ENCODE measurements at regions not wholly inside any gene's neighbourhood (a gene's known extent, or its start where the extent isn't known, plus 50 kb on each side); places are given as distances from the start of the nearest gene placed in this dataset.
"Not testable (repeated sequence)": the region's sequence is repeated elsewhere in the genome, so short reads cannot be mapped to it uniquely, and the experiment has no call there.

DNA sequence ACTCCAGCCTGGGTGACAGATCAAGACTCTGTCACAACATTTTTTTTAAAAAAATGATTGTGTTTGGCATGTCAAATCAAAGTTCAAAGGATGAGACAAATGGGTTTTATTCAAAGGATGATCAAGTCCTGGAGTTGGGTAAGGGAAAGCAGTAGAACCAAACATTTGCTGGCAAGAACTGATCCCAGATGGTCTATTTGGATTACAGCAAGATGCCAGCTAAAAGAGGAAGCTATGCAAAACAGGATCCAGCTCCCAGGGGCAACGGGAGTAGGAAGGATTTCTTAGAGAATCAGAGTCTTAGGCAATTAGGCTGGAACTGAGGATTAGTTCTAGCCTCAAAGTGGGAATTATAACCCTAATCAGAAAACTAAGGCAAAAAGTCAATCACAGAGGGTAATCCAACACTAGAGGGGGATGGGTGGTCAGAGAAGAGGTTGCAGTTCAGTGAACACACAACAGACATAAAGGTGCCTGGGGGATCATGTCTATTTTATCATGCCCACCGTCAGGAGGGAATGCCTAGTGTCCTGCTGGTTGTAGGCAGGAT lies 133.0 kb upstream of the PLS3 start:
- H3K27me3 Mint-ChIP-seq (ENCODE audit: unreplicated experiment), result no peaks in the 10 kb centered on the region
- no peaks in the 10 kb centered on the region for H3K9me3 Mint-ChIP-seq (ENCODE audit: unreplicated experiment)
- H3K4me1 Mint-ChIP-seq (ENCODE audit: unreplicated experiment), result no peaks in the 10 kb centered on the region
- H3K27ac Mint-ChIP-seq (ENCODE audit: unreplicated experiment), result no peak overlapping the region
- TF ChIP-seq, protein P1, sequence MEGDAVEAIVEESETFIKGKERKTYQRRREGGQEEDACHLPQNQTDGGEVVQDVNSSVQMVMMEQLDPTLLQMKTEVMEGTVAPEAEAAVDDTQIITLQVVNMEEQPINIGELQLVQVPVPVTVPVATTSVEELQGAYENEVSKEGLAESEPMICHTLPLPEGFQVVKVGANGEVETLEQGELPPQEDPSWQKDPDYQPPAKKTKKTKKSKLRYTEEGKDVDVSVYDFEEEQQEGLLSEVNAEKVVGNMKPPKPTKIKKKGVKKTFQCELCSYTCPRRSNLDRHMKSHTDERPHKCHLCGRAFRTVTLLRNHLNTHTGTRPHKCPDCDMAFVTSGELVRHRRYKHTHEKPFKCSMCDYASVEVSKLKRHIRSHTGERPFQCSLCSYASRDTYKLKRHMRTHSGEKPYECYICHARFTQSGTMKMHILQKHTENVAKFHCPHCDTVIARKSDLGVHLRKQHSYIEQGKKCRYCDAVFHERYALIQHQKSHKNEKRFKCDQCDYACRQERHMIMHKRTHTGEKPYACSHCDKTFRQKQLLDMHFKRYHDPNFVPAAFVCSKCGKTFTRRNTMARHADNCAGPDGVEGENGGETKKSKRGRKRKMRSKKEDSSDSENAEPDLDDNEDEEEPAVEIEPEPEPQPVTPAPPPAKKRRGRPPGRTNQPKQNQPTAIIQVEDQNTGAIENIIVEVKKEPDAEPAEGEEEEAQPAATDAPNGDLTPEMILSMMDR (IDR thresholded peaks at IDR 0.05; ENCODE audit: unreplicated experiment), result no peak
- no peak for DNase-seq (ENCODE audit: low spot score)
- no peak overlapping the region for H3K4me3 Mint-ChIP-seq (ENCODE audit: unreplicated experiment)
- no peaks in the 10 kb centered on the region for H3K36me3 Mint-ChIP-seq (ENCODE audit: low read depth, unreplicated experiment)

- H3K27me3 Mint-ChIP-seq (ENCODE audit: unreplicated experiment); DNase-seq (ENCODE audit: low spot score); H3K9me3 Mint-ChIP-seq (ENCODE audit: unreplicated experiment); H3K36me3 Mint-ChIP-seq (ENCODE audit: low read depth, unreplicated experiment); H3K4me1 Mint-ChIP-seq (ENCODE audit: unreplicated experiment); H3K27ac Mint-ChIP-seq (ENCODE audit: unreplicated experiment); H3K4me3 Mint-ChIP-seq (ENCODE audit: unreplicated experiment): not testable (repeated sequence)
Observed at GRCh38 chrX:115434834-115435233, 126.1 kb upstream of the PLS3 start.

- DNase-seq (ENCODE audit: low spot score), result no peak
- Mint-ChIP-seq H3K27me3 (ENCODE audit: unreplicated experiment) (peaks cover 1% of the 10 kb centered on the region), H3K9me3 (ENCODE audit: unreplicated experiment) (no peaks in the 10 kb centered on the region), H3K4me3 (ENCODE audit: unreplicated experiment) (no peak overlapping the region), H3K4me1 (ENCODE audit: unreplicated experiment) (no peaks in the 10 kb centered on the region), H3K36me3 (ENCODE audit: low read depth, unreplicated experiment) (no peaks in the 10 kb centered on the region), H3K27ac (ENCODE audit: unreplicated experiment) (no peak overlapping the region)
- TF ChIP-seq, protein P1 (IDR thresholded peaks at IDR 0.05; ENCODE audit: unreplicated experiment), result no peak
Observed at GRCh38 chrX:115437841-115438595, 123.0 kb upstream of the PLS3 start.

DNA sequence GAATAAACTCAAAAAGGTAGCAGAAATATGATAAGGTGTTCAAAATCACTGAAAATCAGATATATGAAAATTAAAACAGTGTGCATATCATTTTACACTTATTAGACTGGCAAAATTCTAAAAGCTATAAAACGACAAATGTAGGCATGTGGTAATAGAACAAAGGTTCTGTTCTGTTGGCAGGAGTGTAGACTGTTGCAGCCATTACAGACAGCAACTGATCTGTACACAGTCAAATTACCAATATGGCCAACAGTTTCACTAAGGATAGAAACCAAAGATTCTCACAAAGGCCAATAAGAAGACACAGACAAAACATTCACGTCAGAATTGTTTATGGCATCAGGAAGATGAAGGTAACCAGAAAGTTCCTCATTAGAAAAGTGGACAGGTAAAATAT lies 112.8 kb upstream of the PLS3 start:
- H3K27ac Mint-ChIP-seq (ENCODE audit: unreplicated experiment), result no peak overlapping the region
- H3K4me3 Mint-ChIP-seq (ENCODE audit: unreplicated experiment), result no peak overlapping the region
- no peak for DNase-seq (ENCODE audit: low spot score)

GRCh38 chrX:115449742-115450141 lies 111.2 kb upstream of the PLS3 start:
- TF ChIP-seq, protein P1 (IDR thresholded peaks at IDR 0.05; ENCODE audit: unreplicated experiment), result no peak
- peaks cover 2% of the 10 kb centered on the region for H3K27me3 Mint-ChIP-seq (ENCODE audit: unreplicated experiment)
- no peaks in the 10 kb centered on the region for H3K9me3 Mint-ChIP-seq (ENCODE audit: unreplicated experiment)
- DNase-seq (ENCODE audit: low spot score), result no peak
- peaks cover 2% of the 10 kb centered on the region for H3K4me1 Mint-ChIP-seq (ENCODE audit: unreplicated experiment)
- H3K36me3 Mint-ChIP-seq (ENCODE audit: low read depth, unreplicated experiment), result no peaks in the 10 kb centered on the region
- H3K27ac Mint-ChIP-seq (ENCODE audit: unreplicated experiment), result no peak overlapping the region
- no peak overlapping the region for H3K4me3 Mint-ChIP-seq (ENCODE audit: unreplicated experiment)

More for the DNA sequence above, 112.8 kb upstream of the PLS3 start:
- TF ChIP-seq, protein P1 (IDR thresholded peaks at IDR 0.05; ENCODE audit: unreplicated experiment), result no peak
- Mint-ChIP-seq H3K9me3 (ENCODE audit: unreplicated experiment) (no peaks in the 10 kb centered on the region), H3K36me3 (ENCODE audit: low read depth, unreplicated experiment) (no peaks in the 10 kb centered on the region), H3K27me3 (ENCODE audit: unreplicated experiment) (peaks cover 2% of the 10 kb centered on the region), H3K4me1 (ENCODE audit: unreplicated experiment) (peaks cover 2% of the 10 kb centered on the region)

All from endothelial cell (in vitro differentiated cells).